Bronchial epithelial cell (primary cell): ENCODE measurements at regions not wholly inside any gene's neighbourhood (a gene's known extent, or its start where the extent isn't known, plus 50 kb on each side); places are given as distances from the start of the nearest gene placed in this dataset.

Experiments used
- DNase-seq: peaks from one replicate; pipeline ENCODE4 v3.0.0-alpha.2; 2010; ENCODE audit warnings: low read depth
- FAIRE-seq: peaks from 2 replicates; lab custom pipeline; 2011; peaks lifted over from hg19 to GRCh38; lab: Jason Lieb, UNC
- H3K27me3 ChIP-seq: 2 replicates; pipeline ENCODE4 v1.5.1; 2011; ENCODE audit warnings: low read length; ENCODE audit not compliant: control insufficient read depth, insufficient read depth
- H3K36me3 ChIP-seq: 2 replicates; pipeline ENCODE4 v1.5.1; 2011; ENCODE audit warnings: low read length; ENCODE audit not compliant: control insufficient read depth, insufficient read depth
- H3K4me3 ChIP-seq: 2 replicates; pipeline ENCODE4 v1.5.1; 2011; ENCODE audit warnings: mild to moderate bottlenecking, low read depth, low read length, control low read depth
- TF ChIP-seq, protein P1 (sequence below): IDR thresholded peaks from 2 replicates; pipeline ENCODE4 v1.5.1; 2011; ENCODE audit warnings: mild to moderate bottlenecking, moderate library complexity, low read length, control low read depth, inconsistent platforms; ENCODE audit not compliant: insufficient read depth, severe bottlenecking

DNA sequence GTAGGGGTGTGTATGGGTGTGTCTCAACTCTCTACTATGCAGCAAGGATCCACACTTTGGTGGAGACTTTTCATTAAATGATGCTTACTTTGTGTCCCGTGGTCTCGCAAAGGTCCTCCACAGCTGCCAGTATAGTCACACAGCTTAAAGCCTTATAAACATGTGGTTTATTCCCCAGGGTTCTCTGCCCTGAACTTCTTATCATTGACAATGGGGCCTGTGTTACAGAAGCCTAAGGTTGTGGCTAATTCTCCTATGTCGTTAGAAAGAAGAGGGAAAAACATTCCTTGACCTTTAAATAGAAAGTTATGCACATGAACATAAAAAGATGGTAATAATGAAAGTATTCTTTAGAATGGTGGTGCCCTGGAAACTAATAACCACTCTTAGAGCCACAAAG lies 201.4 kb downstream of the INHBA start:
- H3K27me3 ChIP-seq, result no peaks in the 10 kb centered on the region
- DNase-seq, result no peak
- H3K4me3 ChIP-seq, result no peak overlapping the region
- TF ChIP-seq, protein P1, sequence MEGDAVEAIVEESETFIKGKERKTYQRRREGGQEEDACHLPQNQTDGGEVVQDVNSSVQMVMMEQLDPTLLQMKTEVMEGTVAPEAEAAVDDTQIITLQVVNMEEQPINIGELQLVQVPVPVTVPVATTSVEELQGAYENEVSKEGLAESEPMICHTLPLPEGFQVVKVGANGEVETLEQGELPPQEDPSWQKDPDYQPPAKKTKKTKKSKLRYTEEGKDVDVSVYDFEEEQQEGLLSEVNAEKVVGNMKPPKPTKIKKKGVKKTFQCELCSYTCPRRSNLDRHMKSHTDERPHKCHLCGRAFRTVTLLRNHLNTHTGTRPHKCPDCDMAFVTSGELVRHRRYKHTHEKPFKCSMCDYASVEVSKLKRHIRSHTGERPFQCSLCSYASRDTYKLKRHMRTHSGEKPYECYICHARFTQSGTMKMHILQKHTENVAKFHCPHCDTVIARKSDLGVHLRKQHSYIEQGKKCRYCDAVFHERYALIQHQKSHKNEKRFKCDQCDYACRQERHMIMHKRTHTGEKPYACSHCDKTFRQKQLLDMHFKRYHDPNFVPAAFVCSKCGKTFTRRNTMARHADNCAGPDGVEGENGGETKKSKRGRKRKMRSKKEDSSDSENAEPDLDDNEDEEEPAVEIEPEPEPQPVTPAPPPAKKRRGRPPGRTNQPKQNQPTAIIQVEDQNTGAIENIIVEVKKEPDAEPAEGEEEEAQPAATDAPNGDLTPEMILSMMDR, result no peak
- H3K36me3 ChIP-seq, result no peaks in the 10 kb centered on the region
- FAIRE-seq, result no peak

DNA sequence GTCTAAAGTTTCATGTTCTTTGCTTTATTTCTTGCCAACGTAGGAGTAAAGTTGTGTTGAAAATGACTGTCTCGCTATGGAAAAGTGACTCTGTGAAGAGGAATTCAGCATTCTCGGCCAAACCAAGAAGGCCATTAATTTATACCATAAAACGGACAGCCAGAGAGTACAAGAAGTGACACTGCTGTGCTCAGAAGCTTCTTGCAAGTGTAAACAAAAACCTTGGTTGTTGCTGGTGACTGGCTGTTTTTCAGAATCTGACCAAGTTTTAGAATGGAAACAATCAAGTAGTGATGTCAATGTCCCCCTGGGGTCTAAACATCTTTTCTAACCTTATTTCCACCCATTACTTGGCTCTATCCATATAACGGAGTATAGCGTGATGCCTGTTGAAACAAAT lies 201.9 kb downstream of the INHBA start:
- Histone ChIP-seq H3K36me3 (no peaks in the 10 kb centered on the region), H3K4me3 (no peak overlapping the region), H3K27me3 (no peaks in the 10 kb centered on the region)
- no peak for FAIRE-seq
- DNase-seq, result no peak
- TF ChIP-seq, protein P1, result no peak

DNA sequence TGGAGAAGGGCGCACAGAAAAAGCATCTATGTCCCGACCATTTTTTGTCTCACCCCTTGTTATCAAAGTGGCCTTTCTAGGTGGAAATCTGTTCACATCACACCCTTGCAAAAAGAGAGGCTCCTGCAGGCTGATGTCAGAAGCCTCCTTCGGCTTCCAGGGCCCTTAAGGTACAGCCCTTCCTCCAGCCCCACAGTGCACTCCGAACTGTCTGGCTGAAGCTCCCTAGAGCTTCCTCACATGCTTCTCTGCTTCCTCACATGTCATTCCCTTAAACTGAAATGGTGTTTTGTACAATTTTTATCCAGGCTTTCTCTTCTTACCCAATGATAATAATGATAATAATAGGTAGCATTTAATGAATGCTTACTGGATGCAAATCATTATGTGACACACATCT lies 210.3 kb downstream of the INHBA start:
- no peaks in the 10 kb centered on the region for H3K27me3 ChIP-seq
- FAIRE-seq (no peak), DNase-seq (no peak)
- TF ChIP-seq, protein P1, result no peak
- H3K4me3 ChIP-seq, result no peak overlapping the region
- no peaks in the 10 kb centered on the region for H3K36me3 ChIP-seq

DNA sequence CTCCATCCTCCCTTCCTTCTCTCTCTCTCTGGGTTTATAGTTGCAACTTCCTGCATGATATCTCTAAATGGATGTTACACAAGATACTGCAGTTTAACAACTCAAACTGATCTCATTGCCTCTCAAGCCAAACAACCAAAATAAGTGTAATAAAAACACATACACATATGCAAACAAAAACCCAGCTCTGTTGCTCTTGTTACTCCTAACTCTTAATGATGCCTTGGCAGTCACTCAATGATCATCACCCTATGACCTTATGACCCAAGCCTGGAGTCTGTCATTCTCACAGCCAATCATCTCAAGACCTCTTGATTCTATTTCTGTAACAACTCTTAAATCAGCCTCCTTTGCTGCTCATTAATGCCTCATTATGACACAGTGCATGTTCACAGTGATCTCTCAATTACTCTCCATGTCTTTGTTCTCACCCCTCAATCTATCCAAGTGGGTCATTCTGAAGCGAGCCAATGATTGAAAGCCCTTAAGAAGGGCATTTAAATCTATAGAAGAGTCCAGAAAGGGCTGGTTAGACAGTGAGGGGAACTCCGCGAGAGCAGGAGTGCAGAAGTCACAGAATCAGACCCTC lies 210.9 kb downstream of the INHBA start:
- TF ChIP-seq, protein P1, result no peak
- no peak for FAIRE-seq

DNA sequence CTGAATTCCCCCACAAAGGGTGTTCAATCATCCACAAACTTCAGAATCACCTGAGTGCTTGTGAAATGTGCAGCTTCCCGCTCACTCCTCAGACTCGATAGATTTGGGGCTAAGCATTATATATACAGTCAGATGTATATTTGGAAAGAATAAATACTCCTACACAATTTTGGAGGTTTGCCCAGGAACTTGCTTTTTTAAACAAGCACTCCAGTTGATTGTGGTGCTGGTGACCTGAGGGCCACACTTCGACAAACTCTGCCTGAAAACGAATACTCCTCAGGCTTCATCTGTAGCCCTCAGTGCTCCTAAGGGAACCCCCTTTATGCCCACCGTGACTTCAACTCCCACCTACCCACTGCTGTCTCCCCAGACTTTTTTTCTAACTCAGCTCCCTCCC lies 211.6 kb downstream of the INHBA start:
- Histone ChIP-seq H3K36me3 (no peaks in the 10 kb centered on the region), H3K4me3 (no peak overlapping the region)

More for the DNA sequence above, 210.9 kb downstream of the INHBA start:
- no peak for DNase-seq
- Histone ChIP-seq H3K36me3 (no peaks in the 10 kb centered on the region), H3K27me3 (no peaks in the 10 kb centered on the region), H3K4me3 (no peak overlapping the region)

More for the DNA sequence above, 211.6 kb downstream of the INHBA start:
- H3K27me3 ChIP-seq, result no peaks in the 10 kb centered on the region
- FAIRE-seq, result no peak
- TF ChIP-seq, protein P1, result no peak
- DNase-seq, result peak; percentile 11
